ENCODE measurements at regions not wholly inside any gene's neighbourhood (a gene's known extent, or its start where the extent isn't known, plus 50 kb on each side); places are given as distances from the start of the nearest gene placed in this dataset.

DNA sequence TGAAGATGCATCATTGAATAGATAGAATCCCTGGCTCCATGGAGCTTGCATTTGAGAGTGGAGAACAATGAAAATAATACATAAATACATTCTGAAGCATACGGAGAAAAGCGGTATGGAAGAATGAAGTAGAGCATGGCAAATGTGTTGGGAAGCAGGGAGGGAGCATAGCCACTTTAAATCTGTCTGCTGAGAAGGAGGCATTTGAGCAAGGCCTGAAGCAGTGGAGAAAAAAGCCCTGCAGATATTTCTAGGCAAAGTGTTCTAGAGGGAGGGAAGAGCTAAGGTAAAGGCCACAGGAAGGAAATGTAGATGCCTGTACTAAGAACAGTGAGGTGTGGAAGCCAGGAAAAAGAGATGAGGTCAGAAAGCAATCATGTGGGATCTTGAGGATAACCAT is 484.8 kb downstream of the CNTN3 start:
- Histone ChIP-seq H3K4me2 (ENCODE audit: low read length) (no peak overlapping the region), H4K20me1 (ENCODE audit: insufficient read depth) (no peaks in the 10 kb centered on the region), H2AFZ (ENCODE audit: low read depth, low read length) (no peak overlapping the region), H3K27ac (ENCODE audit: low read length) (no peak overlapping the region), H3K27me3 (ENCODE audit: insufficient read depth, low read depth, low read length) (no peaks in the 10 kb centered on the region), H3K79me2 (replicated peaks; ENCODE audit: insufficient read depth, low read length) (no peaks in the 10 kb centered on the region), H3K4me3 (ENCODE audit: low read length) (no peak overlapping the region), H3K9me2 (ENCODE audit: insufficient read depth, low read length) (no peaks in the 10 kb centered on the region), H3K9ac (ENCODE audit: low read length) (no peak overlapping the region), H3F3A (ENCODE audit: insufficient read depth, low read length, poor library complexity, severe bottlenecking) (no peaks in the 10 kb centered on the region), H3K36me3 (ENCODE audit: insufficient read depth, low read length) (no peaks in the 10 kb centered on the region), H3K9me3 (ENCODE audit: low read length) (peaks cover 4% of the 10 kb centered on the region)
- TF ChIP-seq EZH2 (IDR thresholded peaks at IDR 0.05; ENCODE audit: borderline replicate concordance, insufficient read depth, low read length, poor library complexity, severe bottlenecking) (no peak), RAD21 (conservative IDR thresholded peaks at IDR 0.05) (no peak), SMC3 (conservative IDR thresholded peaks at IDR 0.05; ENCODE audit: poor library complexity) (no peak), REST (IDR thresholded peaks at IDR 0.05; ENCODE audit: borderline replicate concordance) (no peak)

DNA sequence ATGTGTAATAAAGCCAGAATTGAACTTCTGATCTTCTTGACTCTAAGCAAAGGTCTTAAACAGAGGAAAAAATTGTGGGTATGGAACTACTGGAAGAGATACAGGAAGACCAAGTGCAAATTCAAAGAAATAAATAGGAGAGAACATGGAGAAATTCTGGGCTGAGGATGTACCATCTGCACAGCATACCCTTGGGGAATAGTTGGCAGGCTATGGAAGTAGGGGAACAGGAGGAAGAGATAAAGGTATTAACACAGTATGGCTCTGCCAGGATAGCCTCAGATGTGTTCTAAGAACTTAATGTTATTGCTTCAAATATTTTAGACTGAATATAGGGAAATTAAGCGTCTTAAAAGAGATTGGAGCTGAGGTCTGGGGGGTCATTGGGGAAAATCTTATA is 485.4 kb downstream of the CNTN3 start:
- no peak for TF ChIP-seq POLR2AphosphoS5 (IDR thresholded peaks at IDR 0.05)
- no peak for TF ChIP-seq CTCF (IDR thresholded peaks at IDR 0.05; ENCODE audit: poor library complexity, severe bottlenecking)
- no peak for TF ChIP-seq TAF1 (IDR thresholded peaks at IDR 0.05; ENCODE audit: low read depth)
- no peak for TF ChIP-seq EZH2 (IDR thresholded peaks at IDR 0.05; ENCODE audit: borderline replicate concordance, insufficient read depth, low read length, poor library complexity, severe bottlenecking)
- TF ChIP-seq REST (IDR thresholded peaks at IDR 0.05; ENCODE audit: borderline replicate concordance), result no peak
- no peak overlapping the region for H3K4me2 ChIP-seq (ENCODE audit: low read length)
- no peaks in the 10 kb centered on the region for H3K36me3 ChIP-seq (ENCODE audit: insufficient read depth, low read length)
- H3K27ac ChIP-seq (ENCODE audit: low read length), result no peak overlapping the region
- H4K20me1 ChIP-seq (ENCODE audit: insufficient read depth), result no peaks in the 10 kb centered on the region
- no peaks in the 10 kb centered on the region for H3K27me3 ChIP-seq (ENCODE audit: insufficient read depth, low read depth, low read length)
- H3K9me2 ChIP-seq (ENCODE audit: insufficient read depth, low read length), result no peaks in the 10 kb centered on the region
- no peaks in the 10 kb centered on the region for H3F3A ChIP-seq (ENCODE audit: insufficient read depth, low read length, poor library complexity, severe bottlenecking)
- no peak overlapping the region for H2AFZ ChIP-seq (ENCODE audit: low read depth, low read length)
- H3K9me3 ChIP-seq (ENCODE audit: low read length), result peaks cover 4% of the 10 kb centered on the region
- H3K4me3 ChIP-seq (ENCODE audit: low read length), result no peak overlapping the region
- H3K9ac ChIP-seq (ENCODE audit: low read length), result no peak overlapping the region
- no peaks in the 10 kb centered on the region for H3K79me2 ChIP-seq (replicated peaks; ENCODE audit: insufficient read depth, low read length)
